ENCODE measurements at regions not wholly inside any gene's neighbourhood (a gene's known extent, or its start where the extent isn't known, plus 50 kb on each side); places are given as distances from the start of the nearest gene placed in this dataset.

DNA sequence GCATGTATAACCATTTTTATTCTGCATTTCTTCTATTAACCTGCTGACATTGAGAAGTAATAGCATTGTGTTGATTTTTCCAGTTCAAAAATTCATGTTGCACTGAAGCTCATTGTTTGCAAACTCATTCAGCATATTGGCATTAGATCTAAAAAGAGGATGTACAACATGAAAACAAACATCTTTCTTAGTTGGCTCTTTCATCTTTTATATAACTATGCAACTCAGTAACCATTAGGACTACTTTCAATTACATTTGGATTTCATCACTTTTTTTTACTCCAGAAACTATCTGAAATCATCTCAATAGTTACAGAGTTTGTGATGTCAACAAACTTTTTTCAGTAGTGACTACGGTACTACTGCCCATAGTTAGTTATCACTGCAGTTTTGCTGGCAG, 346.0 kb upstream of the EPHA5 start:
- peak; percentile 46; the same call in 2 of the 3 replicates for ATAC-seq
- TF ChIP-seq TEAD2 (CRISPR knock-in tag; IDR thresholded peaks at IDR 0.05) (no peak), SAP130 (CRISPR knock-in tag; IDR thresholded peaks at IDR 0.05; ENCODE audit: low read depth) (0 out of 2 replicates have a peak, but pooled peaks have one; percentile 10), ISL2 (CRISPR knock-in tag; IDR thresholded peaks at IDR 0.05) (peak; percentile 38; the same call in 1 of the 2 replicates), SNRNP70 (IDR thresholded peaks at IDR 0.05; ENCODE audit: low read depth, low read length) (no peak), SOX5 (CRISPR knock-in tag; IDR thresholded peaks at IDR 0.05; ENCODE audit: borderline replicate concordance) (peak; percentile 56; the same call in 1 of the 2 replicates), RARA (CRISPR knock-in tag; IDR thresholded peaks at IDR 0.05) (peak; percentile 72), FOXA1 (IDR thresholded peaks at IDR 0.05) (peak; percentile 17; the same call in 1 of the 2 replicates), FOXA1 (CRISPR knock-in tag; IDR thresholded peaks at IDR 0.05) (peak; percentile 67; the same call in 1 of the 2 replicates), EP300 (IDR thresholded peaks at IDR 0.05; ENCODE audit: low read depth in 2 of 2, low read length in 2 of 2) (peak in 1 of 2 experiments; percentile 40; a peak in 1 of 4 replicates), EP300 (CRISPR knock-in tag; IDR thresholded peaks at IDR 0.05; ENCODE audit: borderline replicate concordance) (no peak), ZNF274 (CRISPR knock-in tag; IDR thresholded peaks at IDR 0.05) (no peak), MTA3 (CRISPR knock-in tag; IDR thresholded peaks at IDR 0.05) (no peak), GATAD2A (CRISPR knock-in tag; IDR thresholded peaks at IDR 0.05) (0 out of 2 replicates have a peak, but pooled peaks have one; percentile 35), ELF4 (CRISPR knock-in tag; IDR thresholded peaks at IDR 0.05; ENCODE audit: borderline replicate concordance) (no peak), MIXL1 (CRISPR knock-in tag; IDR thresholded peaks at IDR 0.05) (no peak), SOX6 (IDR thresholded peaks at IDR 0.05) (no peak), SOX6 (CRISPR knock-in tag; IDR thresholded peaks at IDR 0.05) (no peak; the same call in 1 of the 2 replicates), TCF7 (IDR thresholded peaks at IDR 0.05; ENCODE audit: low read depth) (peak; percentile 72), BCL6 (CRISPR knock-in tag; IDR thresholded peaks at IDR 0.05) (0 out of 2 replicates have a peak, but pooled peaks have one; percentile 8)
- TF ChIP-seq, protein P1, sequence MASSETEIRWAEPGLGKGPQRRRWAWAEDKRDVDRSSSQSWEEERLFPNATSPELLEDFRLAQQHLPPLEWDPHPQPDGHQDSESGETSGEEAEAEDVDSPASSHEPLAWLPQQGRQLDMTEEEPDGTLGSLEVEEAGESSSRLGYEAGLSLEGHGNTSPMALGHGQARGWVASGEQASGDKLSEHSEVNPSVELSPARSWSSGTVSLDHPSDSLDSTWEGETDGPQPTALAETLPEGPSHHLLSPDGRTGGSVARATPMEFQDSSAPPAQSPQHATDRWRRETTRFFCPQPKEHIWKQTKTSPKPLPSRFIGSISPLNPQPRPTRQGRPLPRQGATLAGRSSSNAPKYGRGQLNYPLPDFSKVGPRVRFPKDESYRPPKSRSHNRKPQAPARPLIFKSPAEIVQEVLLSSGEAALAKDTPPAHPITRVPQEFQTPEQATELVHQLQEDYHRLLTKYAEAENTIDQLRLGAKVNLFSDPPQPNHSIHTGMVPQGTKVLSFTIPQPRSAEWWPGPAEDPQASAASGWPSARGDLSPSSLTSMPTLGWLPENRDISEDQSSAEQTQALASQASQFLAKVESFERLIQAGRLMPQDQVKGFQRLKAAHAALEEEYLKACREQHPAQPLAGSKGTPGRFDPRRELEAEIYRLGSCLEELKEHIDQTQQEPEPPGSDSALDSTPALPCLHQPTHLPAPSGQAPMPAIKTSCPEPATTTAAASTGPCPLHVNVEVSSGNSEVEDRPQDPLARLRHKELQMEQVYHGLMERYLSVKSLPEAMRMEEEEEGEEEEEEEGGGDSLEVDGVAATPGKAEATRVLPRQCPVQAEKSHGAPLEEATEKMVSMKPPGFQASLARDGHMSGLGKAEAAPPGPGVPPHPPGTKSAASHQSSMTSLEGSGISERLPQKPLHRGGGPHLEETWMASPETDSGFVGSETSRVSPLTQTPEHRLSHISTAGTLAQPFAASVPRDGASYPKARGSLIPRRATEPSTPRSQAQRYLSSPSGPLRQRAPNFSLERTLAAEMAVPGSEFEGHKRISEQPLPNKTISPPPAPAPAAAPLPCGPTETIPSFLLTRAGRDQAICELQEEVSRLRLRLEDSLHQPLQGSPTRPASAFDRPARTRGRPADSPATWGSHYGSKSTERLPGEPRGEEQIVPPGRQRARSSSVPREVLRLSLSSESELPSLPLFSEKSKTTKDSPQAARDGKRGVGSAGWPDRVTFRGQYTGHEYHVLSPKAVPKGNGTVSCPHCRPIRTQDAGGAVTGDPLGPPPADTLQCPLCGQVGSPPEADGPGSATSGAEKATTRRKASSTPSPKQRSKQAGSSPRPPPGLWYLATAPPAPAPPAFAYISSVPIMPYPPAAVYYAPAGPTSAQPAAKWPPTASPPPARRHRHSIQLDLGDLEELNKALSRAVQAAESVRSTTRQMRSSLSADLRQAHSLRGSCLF (CRISPR knock-in tag; IDR thresholded peaks at IDR 0.05; ENCODE audit: borderline replicate concordance): no peak
- TF ChIP-seq, protein P2, sequence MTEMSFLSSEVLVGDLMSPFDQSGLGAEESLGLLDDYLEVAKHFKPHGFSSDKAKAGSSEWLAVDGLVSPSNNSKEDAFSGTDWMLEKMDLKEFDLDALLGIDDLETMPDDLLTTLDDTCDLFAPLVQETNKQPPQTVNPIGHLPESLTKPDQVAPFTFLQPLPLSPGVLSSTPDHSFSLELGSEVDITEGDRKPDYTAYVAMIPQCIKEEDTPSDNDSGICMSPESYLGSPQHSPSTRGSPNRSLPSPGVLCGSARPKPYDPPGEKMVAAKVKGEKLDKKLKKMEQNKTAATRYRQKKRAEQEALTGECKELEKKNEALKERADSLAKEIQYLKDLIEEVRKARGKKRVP (CRISPR knock-in tag; IDR thresholded peaks at IDR 0.05): peak in 1 of 2 experiments; percentile 85; a peak in 2 of 4 replicates
- TF ChIP-seq, protein P3, sequence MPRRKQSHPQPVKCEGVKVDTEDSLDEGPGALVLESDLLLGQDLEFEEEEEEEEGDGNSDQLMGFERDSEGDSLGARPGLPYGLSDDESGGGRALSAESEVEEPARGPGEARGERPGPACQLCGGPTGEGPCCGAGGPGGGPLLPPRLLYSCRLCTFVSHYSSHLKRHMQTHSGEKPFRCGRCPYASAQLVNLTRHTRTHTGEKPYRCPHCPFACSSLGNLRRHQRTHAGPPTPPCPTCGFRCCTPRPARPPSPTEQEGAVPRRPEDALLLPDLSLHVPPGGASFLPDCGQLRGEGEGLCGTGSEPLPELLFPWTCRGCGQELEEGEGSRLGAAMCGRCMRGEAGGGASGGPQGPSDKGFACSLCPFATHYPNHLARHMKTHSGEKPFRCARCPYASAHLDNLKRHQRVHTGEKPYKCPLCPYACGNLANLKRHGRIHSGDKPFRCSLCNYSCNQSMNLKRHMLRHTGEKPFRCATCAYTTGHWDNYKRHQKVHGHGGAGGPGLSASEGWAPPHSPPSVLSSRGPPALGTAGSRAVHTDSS (CRISPR knock-in tag; conservative IDR thresholded peaks at IDR 0.05): no peak

More for the DNA sequence above, 346.0 kb upstream of the EPHA5 start:
- H3K36me3 ChIP-seq (replicated peaks in 1 of 2; ENCODE audit: control insufficient read depth in 1 of 2, insufficient read depth in 2 of 2, low read length in 2 of 2): no peaks in the 10 kb centered on the region
- no TSS peak for BruUV-seq (replicated peaks)
- peaks cover 20% of the 10 kb centered on the region for H3K4me1 ChIP-seq (ENCODE audit: insufficient read depth, low read length)
- H3K4me3 ChIP-seq (replicated peaks in 1 of 3; ENCODE audit: insufficient read depth in 1 of 3, low read depth in 2 of 3, low read length in 3 of 3): no peak overlapping the region
- FAIRE-seq (no peak), DNase-seq (ENCODE audit: low spot score) (peak; percentile 64)
- no peak overlapping the region for H3K9ac ChIP-seq (ENCODE audit: insufficient read depth, low read depth, low read length)
- H4K20me1 ChIP-seq (ENCODE audit: insufficient read depth, low read length): 0 out of 2 replicates have a peak, but pooled peaks cover 5% of the 10 kb centered on the region
- intact Hi-C loops (cut with micrococcal nuclease; ENCODE audit: unreplicated experiment) (no loop called here), in situ Hi-C loops (cut with HindIII; ENCODE audit: extremely low pct_ligation_motif_present, low pct_unique_long_range_greater_than_20kb) (no loop called here)
- H3K27me3 ChIP-seq (ENCODE audit: control insufficient read depth in 1 of 2, insufficient read depth in 2 of 2, low read length in 2 of 2): no peaks in the 10 kb centered on the region
- POLR2A ChIA-PET: interaction anchor here (2.5 kb wide), 1 partner anchor 17 kb away, joined by 13 read pairs; no protein-coding TSS in a partner anchor
- H2AFZ ChIP-seq (ENCODE audit: low read length): no peak overlapping the region
- peaks cover 42% of the 10 kb centered on the region; the same call in 1 of the 2 replicates for H3K9me3 ChIP-seq (ENCODE audit: low read length)
- CTCF ChIA-PET (ENCODE audit: low intra/inter-chr PET ratio, low total read pairs): no interaction called here
- WGBS (ENCODE audit: low lambda C conversion rate): 44% methylated on average over 1 of the region's 1 CpG
- peak overlapping the region; percentile 28 for H3K27ac ChIP-seq (ENCODE audit: extremely low read length, insufficient read depth, low read length)
- H3K79me2 ChIP-seq (ENCODE audit: insufficient read depth, low read length): peaks cover 31% of the 10 kb centered on the region
- no peak overlapping the region for H3K4me2 ChIP-seq (ENCODE audit: low read depth, low read length)

Data from HepG2 (cell line).